Stimulated activated CD8-positive, alpha-beta memory T cell treated with anti-CD3 and anti-CD28 coated beads, Interleukin-4, amount 100 ng/mL, for 24 hours (primary cell): ENCODE measurements at regions not wholly inside any gene's neighbourhood (a gene's known extent, or its start where the extent isn't known, plus 50 kb on each side); places are given as distances from the start of the nearest gene placed in this dataset.
"Not testable (repeated sequence)": the region's sequence is repeated elsewhere in the genome, so short reads cannot be mapped to it uniquely, and the experiment has no call there.

Experiments used
- DNase-seq: peaks from one replicate; pipeline ENCODE4 v3.0.0-alpha.2; 2020; ENCODE audit warnings: low read depth

DNA sequence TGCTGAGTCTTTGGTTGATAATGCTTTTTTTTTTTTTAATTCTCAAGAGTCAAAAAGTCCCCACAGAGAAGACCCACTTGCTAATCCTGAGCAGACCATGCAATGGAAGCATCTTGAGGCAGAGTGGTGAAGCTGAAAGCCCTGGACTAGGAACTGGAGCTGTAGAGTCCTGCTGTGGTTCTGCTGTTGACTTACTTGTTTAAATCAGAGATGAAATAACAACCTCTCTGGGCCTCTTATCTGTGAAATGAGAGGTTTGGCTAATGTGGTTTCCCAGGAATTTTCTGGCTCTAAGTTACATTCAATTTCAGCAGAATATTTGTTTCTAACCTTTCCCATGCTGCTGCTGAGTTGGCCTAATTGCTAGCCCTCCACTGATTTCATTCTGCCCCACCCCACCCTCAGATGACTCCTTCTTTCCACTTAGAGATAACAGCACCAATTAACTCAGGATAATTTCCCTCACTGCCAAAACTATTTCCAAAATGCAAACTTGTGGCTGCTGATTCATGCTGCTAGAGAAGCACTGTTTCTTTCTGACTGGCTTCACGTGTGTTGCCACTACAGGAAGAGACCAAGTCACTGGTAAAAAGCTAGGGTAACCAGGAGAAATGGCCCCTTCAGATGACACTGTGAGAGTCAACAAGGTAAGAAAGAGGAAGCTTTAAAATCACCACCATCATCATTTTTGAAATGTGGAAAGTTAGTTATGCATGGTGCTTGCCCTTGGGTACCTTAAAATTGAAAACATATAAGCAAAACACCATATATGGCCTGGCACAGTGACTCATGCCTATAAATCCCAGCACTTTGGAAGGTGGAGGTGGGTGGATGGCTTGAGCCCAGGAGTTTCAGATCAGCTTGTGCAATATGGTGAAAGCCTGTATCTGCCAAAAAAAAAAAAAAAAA lies 326.4 kb downstream of the DCHS2 start:
- no peak for DNase-seq

DNA sequence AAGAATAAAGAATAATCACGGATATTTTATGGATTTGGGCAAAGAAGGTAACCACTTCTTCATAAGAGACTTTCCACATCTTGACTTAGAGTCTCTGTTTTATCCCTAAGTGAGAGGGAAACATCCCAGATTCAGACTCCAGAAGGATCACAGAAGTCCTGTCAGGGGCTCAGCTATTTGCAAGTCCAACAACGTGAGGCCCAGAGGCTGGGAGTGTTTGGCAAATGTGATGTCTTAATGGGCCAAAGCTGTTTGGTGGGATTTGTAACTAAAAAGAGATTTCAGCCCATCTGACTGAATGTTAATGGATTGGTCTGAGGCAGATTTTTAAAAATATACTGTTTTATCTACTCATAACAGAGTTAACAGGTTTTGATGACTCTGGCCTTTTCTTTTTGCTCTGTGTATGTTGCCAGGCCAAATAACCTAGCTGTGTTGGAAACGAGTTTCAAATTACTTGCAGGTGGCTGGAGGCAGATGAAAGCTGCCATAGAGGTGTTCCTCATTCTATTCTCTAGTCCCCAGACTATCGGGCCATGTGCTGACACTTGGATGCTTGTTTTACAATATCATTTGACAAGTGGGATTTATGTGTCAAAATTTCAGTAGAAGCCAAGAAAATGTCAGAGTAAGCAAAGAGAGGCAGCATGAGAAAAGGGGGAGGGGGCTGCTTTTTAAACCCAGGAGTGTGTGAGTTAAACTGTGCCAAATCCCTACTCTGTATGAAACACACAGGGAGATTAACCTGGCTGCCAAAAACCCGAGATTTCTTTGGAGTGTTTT lies 330.9 kb downstream of the DCHS2 start:
- DNase-seq, result no peak

DNA sequence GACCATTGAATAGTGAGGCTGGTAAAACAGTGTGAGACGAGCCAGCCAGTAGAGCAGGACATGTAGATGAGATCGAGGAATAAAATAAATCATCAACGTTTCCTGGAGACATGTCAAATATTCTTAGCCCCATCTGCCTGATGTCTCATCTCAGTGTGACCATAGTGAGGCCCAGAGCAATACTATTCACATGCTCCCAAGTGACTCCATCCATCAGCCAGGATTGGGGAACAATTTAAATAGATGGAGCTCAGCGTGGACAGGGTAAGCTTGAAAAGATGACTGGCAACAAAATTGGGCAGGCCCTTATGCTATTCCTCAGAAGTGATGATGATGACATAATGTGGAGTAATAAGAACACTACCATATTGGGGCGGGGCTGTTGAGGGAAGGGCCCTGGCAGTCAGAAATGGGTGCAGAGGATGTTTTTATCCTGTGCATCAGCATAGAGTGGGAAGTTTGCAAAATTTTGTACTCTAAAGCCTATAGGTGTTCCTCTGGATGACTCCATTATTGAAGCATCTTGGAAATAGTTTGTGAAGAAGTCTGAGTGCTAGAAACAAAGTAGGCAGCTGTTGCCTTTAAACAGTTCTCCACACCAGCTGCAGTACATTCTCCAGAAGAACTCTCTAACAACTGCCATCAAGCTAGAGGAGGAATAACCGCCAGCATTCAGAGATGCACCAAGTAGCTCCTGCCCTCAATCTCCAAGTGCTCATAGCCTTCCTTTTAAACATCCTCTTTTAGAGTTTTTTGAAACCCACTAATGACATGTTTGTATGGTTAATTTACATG lies 333.0 kb downstream of the DCHS2 start:
- no peak for DNase-seq

DNA sequence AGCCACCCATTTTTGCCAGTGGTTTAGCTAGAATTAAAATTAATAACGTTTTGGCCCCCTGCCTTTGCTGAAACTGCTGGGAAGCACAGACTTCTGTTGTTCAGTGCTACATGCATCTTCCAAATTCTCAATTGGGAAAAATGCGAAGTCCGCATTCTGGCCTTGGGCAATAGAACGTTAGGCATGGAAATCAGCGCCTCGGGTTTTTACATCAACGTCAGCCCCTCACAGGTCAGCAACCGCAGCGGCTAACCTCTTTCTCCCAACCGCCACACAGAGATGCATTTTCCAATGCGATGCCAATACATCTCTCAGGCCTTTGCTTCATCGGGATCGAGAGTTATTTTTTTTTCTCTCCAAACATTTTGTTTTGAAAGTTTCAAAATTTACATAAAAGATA lies 339.1 kb downstream of the DCHS2 start:
- DNase-seq, result no peak

DNA sequence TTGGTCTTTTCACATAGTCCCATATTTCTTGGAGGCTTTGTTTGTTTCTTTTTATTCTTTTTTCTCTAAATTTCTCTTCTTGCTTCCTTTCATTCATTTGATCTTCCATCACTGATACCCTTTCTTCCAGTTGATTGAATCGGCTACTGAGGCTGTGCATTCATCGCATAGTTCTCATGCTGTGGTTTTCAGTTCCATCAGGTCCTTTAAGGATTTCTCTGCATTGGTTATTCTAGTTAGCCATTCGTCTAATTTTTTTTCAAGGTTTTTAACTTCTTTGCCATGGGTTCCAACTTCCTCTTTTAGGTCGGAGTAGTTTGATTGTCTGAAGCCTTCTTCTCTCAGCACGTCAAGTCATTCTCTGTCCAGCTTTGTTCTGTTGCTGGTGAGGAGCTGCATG lies 342.4 kb downstream of the DCHS2 start:
- not testable (repeated sequence) for DNase-seq

GRCh38 chr4:154143720-154144119 lies 347.9 kb downstream of the DCHS2 start:
- no peak for DNase-seq

- no peak for DNase-seq
Measured at GRCh38 chr4:154142664-154143063, 348.9 kb downstream of the DCHS2 start.

- DNase-seq, result no peak
Measured at GRCh38 chr4:154140869-154141268, 350.7 kb downstream of the DCHS2 start.

GRCh38 chr4:154137320-154137905 lies 348.5 kb upstream of the SFRP2 start:
- no peak for DNase-seq

GRCh38 chr4:154135576-154135975 lies 346.7 kb upstream of the SFRP2 start:
- no peak for DNase-seq

DNA sequence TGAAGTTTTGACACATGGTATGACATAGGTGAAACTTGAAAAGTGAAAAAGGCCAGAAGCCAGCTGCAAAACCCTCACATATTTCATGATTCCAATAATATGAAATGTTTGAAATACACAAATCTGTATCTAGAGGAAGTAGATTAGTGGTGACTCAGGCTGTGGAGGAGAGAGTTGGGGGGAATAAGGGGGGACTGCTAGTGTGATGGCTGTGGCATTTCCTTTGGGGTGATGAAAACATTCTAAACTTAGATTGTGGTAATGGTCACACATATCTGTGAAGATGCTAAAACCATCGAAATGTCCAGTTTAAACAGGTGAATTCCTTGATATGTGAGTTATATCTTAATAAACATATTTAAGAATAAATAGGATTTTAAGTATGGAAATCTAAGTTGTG lies 343.5 kb upstream of the SFRP2 start:
- no peak for DNase-seq

DNA sequence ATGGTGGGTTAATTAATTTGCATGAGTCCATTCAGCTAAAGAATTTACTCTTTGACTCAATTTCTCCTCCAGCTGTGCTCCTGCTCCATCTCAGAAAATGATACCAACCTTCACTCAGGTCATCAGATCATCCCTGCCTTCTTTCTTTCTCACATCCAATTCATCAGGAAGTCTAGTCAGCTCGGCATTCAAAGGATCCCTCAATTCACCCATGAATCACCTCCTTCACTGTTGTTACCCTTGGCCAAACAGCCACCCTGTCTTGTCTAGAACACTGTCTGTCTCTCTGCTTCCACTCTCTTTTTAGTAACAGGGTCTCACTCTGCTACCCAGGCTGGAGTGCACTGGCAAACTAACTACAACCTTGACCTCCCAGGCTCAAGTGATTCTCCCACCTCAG lies 337.4 kb upstream of the SFRP2 start:
- no peak for DNase-seq

GRCh38 chr4:154125340-154125739 lies 336.5 kb upstream of the SFRP2 start:
- DNase-seq, result no peak

GRCh38 chr4:154124539-154125255 lies 335.8 kb upstream of the SFRP2 start:
- DNase-seq, result no peak

- no peak for DNase-seq
Measured at GRCh38 chr4:154123897-154124296, 335.0 kb upstream of the SFRP2 start.

DNA sequence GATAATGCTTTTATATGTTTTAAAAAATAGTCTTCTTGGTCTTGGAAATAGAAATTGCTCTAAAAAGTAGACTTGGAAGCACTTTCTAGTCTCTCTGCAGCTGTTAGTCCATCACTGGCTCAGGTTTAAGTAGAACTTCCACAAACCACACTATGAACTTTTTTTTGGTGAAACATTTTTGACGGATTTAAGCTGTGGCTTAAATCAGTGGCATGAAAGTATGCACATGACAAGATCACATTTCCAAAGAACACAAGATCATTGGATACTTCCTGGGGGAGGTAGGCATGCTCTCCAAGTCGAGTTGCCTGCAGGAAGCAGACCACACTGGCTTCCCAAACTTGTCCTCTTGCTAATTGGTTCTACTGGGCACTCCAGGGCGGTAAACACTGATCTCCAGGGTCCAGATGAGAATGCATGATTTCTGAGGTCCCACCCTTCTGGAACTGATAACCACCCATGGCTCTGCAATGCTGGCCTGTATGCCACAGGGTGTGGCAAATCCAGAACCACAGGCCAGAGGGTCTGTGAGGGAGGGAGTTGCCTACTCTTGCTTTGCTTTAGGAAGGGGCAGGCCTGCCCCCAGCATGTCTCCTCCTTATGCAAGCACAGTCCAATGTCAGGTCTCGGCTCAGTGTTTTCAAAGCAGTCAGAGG lies 331.9 kb upstream of the SFRP2 start:
- no peak for DNase-seq

GRCh38 chr4:154120006-154120676 lies 331.3 kb upstream of the SFRP2 start:
- DNase-seq, result no peak

- no peak for DNase-seq
Measured at GRCh38 chr4:154119317-154119716, 330.4 kb upstream of the SFRP2 start.

DNA sequence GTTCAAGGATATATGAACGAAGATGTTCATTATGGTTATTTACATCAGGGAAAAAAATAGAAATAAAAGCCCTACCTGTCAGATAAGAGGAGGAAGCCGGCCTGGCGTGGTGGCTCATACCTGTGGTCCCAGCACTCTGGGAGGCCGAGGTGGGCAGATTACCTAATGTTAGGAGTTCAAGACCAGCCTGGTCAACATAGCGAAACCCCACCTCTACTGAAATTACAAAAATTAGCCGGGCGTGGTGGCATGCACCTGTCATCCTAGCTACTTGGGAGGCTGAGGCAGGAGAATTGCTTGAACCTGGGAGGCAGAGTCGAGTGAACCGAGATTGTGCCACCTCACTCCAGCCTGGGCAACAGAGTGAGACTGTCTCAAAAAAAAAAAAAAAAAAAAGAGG lies 328.8 kb upstream of the SFRP2 start:
- DNase-seq, result not testable (repeated sequence)

DNA sequence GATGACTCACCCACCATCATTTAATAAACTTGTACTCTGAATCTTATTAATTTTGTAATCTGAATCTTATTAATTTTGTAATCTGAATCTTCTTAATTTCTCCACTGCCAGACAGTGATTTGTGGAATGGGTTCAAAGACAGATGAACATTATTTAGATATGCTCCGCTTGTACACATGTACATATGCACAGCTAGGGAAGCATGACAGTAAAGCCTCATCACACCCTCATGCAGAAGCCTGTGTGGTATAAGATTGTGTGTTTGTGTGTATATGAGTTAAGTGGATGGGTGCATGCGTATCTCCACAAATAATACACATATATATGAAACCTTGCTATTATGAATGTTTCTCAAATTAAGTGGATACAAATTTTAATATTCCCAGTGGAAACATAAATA lies 318.5 kb upstream of the SFRP2 start:
- no peak for DNase-seq
